Lung microvascular endothelial cell (primary cell): ENCODE measurements at regions not wholly inside any gene's neighbourhood (a gene's known extent, or its start where the extent isn't known, plus 50 kb on each side); places are given as distances from the start of the nearest gene placed in this dataset.

Experiments used
- DNase-seq, 2 donors: peaks; one replicate each; pipeline versions ENCODE4 v3.0.0 to v3.0.0-alpha.2; 2010; ENCODE audit warnings: low read depth in 2 of 2

GRCh38 chr18:3358310-3358709 is 91.7 kb upstream of the TGIF1 start:
- DNase-seq = no peak

GRCh38 chr18:3360211-3360610 is 89.8 kb upstream of the TGIF1 start:
- no peak for DNase-seq

GRCh38 chr18:3367491-3368091 is 82.4 kb upstream of the TGIF1 start:
- DNase-seq = no peak

GRCh38 chr18:3368193-3368592 is 81.8 kb upstream of the TGIF1 start:
- no peak for DNase-seq

- no peak for DNase-seq
Observed at GRCh38 chr18:3379685-3380084, 70.3 kb upstream of the TGIF1 start.

- DNase-seq = peak in 1 of 2 donors; percentile 65
Observed at GRCh38 chr18:3380384-3380961, 69.5 kb upstream of the TGIF1 start.

- no peak for DNase-seq
Observed at GRCh38 chr18:3383381-3383915, 66.5 kb upstream of the TGIF1 start.

GRCh38 chr18:3384664-3385563 is 65.1 kb upstream of the TGIF1 start:
- no peak for DNase-seq

- no peak for DNase-seq
Observed at GRCh38 chr18:3388323-3388722, 61.6 kb upstream of the TGIF1 start.

GRCh38 chr18:3388980-3389379 is 61.0 kb upstream of the TGIF1 start:
- DNase-seq = no peak

- DNase-seq = no peak
Observed at GRCh38 chr18:3389977-3390376, 60.0 kb upstream of the TGIF1 start.

- DNase-seq = no peak
Observed at GRCh38 chr18:3391704-3392466, 58.1 kb upstream of the TGIF1 start.

- DNase-seq = no peak
Observed at GRCh38 chr18:3392467-3392855, 57.5 kb upstream of the TGIF1 start.

- no peak for DNase-seq
Observed at GRCh38 chr18:3394648-3395047, 55.3 kb upstream of the TGIF1 start.

GRCh38 chr18:3395466-3395865 is 54.5 kb upstream of the TGIF1 start:
- DNase-seq = no peak

GRCh38 chr18:3397031-3397750 is 52.8 kb upstream of the TGIF1 start:
- no peak for DNase-seq

- no peak for DNase-seq
Observed at GRCh38 chr18:3397786-3398185, 52.2 kb upstream of the TGIF1 start.
